ENCODE measurements at regions not wholly inside any gene's neighbourhood (a gene's known extent, or its start where the extent isn't known, plus 50 kb on each side); places are given as distances from the start of the nearest gene placed in this dataset.

DNA sequence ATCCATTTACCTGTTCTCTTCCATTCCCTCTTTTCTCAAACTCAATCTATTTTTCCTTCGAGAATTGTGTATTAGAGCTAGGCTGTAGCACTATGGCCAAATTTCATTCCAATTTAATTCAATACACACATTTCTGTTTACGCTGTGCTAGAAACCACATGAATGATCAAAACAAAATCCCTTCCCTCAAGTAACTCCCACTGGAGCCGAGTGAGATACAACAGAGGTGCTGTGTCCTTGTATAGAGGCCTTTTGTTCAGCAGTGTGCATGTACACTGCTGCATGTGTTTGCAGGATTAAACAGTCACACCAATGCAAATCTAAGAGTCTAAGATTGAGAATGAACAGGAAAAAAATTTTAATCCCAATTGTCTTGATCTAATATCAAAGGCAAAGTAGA is 734.2 kb downstream of the RAPGEF2 start:
- ChIA-PET CTCF (no interaction called here), RAD21 (ENCODE audit: unreplicated experiment) (no interaction called here), SMC1A (ENCODE audit: uncharacterized antibody, unreplicated experiment) (no interaction called here), POLR2A (no interaction called here)
- Histone ChIP-seq H3K27me3 (replicated peaks in 1 of 2; ENCODE audit: control insufficient read depth in 2 of 2, insufficient read depth in 2 of 2, low read length in 1 of 2) (no peaks in the 10 kb centered on the region), H3K27ac (ENCODE audit: control insufficient read depth, insufficient read depth) (no peak overlapping the region), H3K4me3 (no peak overlapping the region), H3K4me2 (ENCODE audit: control insufficient read depth, insufficient read depth) (no peak overlapping the region), H3K9ac (ENCODE audit: control insufficient read depth, insufficient read depth, low read length) (no peak overlapping the region), H3K4me1 (ENCODE audit: control insufficient read depth, insufficient read depth, low read length) (no peaks in the 10 kb centered on the region), H3K36me3 (ENCODE audit: control insufficient read depth in 2 of 2, insufficient read depth in 2 of 2, low read length in 1 of 2) (no peaks in the 10 kb centered on the region), H3K79me2 (ENCODE audit: control insufficient read depth, insufficient read depth, low read length) (no peaks in the 10 kb centered on the region), H2AFZ (ENCODE audit: control insufficient read depth, low read depth, low read length) (no peak overlapping the region), H3K9me3 (replicated peaks; ENCODE audit: control insufficient read depth, insufficient read depth, low read length) (no peaks in the 10 kb centered on the region), H4K20me1 (ENCODE audit: control insufficient read depth, insufficient read depth) (no peaks in the 10 kb centered on the region)
- no peak for DNase-seq (ENCODE audit: low read depth, low spot score)
- no peak for FAIRE-seq
- TF ChIP-seq, protein P1, sequence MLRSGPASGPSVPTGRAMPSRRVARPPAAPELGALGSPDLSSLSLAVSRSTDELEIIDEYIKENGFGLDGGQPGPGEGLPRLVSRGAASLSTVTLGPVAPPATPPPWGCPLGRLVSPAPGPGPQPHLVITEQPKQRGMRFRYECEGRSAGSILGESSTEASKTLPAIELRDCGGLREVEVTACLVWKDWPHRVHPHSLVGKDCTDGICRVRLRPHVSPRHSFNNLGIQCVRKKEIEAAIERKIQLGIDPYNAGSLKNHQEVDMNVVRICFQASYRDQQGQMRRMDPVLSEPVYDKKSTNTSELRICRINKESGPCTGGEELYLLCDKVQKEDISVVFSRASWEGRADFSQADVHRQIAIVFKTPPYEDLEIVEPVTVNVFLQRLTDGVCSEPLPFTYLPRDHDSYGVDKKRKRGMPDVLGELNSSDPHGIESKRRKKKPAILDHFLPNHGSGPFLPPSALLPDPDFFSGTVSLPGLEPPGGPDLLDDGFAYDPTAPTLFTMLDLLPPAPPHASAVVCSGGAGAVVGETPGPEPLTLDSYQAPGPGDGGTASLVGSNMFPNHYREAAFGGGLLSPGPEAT (IDR thresholded peaks at IDR 0.05; ENCODE audit: low read depth): no peak
- TF ChIP-seq CBFB (IDR thresholded peaks at IDR 0.05; ENCODE audit: low read depth) (no peak), NR2C1 (IDR thresholded peaks at IDR 0.05) (no peak), CHD4 (IDR thresholded peaks at IDR 0.05) (no peak), MYC (IDR thresholded peaks at IDR 0.05; ENCODE audit: insufficient read depth, insufficient read length, insufficient replicate concordance, low read length, severe bottlenecking) (no peak), SRF (IDR thresholded peaks at IDR 0.05; ENCODE audit: low read depth in 2 of 2, low read length in 2 of 2) (no peak), NR2F1 (conservative IDR thresholded peaks at IDR 0.05) (no peak), BMI1 (IDR thresholded peaks at IDR 0.05; ENCODE audit: borderline replicate concordance) (no peak), RB1 (IDR thresholded peaks at IDR 0.05; ENCODE audit: borderline replicate concordance) (no peak), TARDBP (IDR thresholded peaks at IDR 0.05; ENCODE audit: borderline replicate concordance) (no peak), RFX5 (IDR thresholded peaks at IDR 0.05; ENCODE audit: low read depth, low read length) (no peak)
- TF ChIP-seq, protein P2, sequence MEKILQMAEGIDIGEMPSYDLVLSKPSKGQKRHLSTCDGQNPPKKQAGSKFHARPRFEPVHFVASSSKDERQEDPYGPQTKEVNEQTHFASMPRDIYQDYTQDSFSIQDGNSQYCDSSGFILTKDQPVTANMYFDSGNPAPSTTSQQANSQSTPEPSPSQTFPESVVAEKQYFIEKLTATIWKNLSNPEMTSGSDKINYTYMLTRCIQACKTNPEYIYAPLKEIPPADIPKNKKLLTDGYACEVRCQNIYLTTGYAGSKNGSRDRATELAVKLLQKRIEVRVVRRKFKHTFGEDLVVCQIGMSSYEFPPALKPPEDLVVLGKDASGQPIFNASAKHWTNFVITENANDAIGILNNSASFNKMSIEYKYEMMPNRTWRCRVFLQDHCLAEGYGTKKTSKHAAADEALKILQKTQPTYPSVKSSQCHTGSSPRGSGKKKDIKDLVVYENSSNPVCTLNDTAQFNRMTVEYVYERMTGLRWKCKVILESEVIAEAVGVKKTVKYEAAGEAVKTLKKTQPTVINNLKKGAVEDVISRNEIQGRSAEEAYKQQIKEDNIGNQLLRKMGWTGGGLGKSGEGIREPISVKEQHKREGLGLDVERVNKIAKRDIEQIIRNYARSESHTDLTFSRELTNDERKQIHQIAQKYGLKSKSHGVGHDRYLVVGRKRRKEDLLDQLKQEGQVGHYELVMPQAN (conservative IDR thresholded peaks at IDR 0.05): no peak
- TF ChIP-seq, protein P3, sequence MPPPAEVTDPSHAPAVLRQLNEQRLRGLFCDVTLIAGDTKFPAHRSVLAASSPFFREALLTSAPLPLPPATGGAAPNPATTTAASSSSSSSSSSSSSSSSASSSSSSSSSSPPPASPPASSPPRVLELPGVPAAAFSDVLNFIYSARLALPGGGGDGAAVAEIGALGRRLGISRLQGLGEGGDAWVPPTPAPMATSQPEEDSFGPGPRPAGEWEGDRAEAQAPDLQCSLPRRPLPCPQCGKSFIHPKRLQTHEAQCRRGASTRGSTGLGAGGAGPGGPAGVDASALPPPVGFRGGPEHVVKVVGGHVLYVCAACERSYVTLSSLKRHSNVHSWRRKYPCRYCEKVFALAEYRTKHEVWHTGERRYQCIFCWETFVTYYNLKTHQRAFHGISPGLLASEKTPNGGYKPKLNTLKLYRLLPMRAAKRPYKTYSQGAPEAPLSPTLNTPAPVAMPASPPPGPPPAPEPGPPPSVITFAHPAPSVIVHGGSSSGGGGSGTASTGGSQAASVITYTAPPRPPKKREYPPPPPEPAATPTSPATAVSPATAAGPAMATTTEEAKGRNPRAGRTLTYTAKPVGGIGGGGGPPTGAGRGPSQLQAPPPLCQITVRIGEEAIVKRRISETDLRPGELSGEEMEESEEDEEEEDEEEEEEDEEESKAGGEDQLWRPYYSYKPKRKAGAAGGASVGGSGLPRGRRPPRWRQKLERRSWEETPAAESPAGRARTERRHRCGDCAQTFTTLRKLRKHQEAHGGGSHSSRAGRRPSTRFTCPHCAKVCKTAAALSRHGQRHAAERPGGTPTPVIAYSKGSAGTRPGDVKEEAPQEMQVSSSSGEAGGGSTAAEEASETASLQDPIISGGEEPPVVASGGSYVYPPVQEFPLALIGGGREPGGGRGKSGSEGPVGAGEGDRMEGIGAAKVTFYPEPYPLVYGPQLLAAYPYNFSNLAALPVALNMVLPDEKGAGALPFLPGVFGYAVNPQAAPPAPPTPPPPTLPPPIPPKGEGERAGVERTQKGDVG (CRISPR knock-in tag; IDR thresholded peaks at IDR 0.05): no peak
- WGBS (ENCODE audit: insufficient coverage, insufficient replicate concordance, low lambda C conversion rate, missing lambda C conversion rate): 28% methylated on average over 3 of the region's 3 CpGs
- no peak for ATAC-seq
- in situ Hi-C loops (cut with MboI): no loop called here
- BruUV-seq (replicated peaks): no TSS peak
- intact Hi-C loops (cut with micrococcal nuclease; ENCODE audit: unreplicated experiment): no loop called here
